A549 (cell line): ENCODE measurements at regions not wholly inside any gene's neighbourhood (a gene's known extent, or its start where the extent isn't known, plus 50 kb on each side); places are given as distances from the start of the nearest gene placed in this dataset.

Source experiments
- ATAC-seq, 2 experiments: fragments of 200-7000 bp in 1 of 2; fragments of >200 bp in 1 of 2; cut with Nextera tagmentation in 1 of 2; cut with Tn5 transposase in 1 of 2; 3 replicates each; pipeline versions ENCODE4 v1.8.0 to v1.9.1; 2018 to 2020; ENCODE audit warnings: mild to moderate bottlenecking in 1 of 2, moderate library complexity in 1 of 2
- CTCF ChIA-PET: fragments of 300-600 bp; sonication (Branson Sonifier 250); formaldehyde crosslinking; extraction: SDS; loops from one replicate; lab custom pipeline; 2021; ENCODE audit warnings: antibody characterized with exemption, inconsistent platforms; lab: Yijun Ruan, JAX
- POLR2A ChIA-PET: fragments of 350-600 bp; formaldehyde crosslinking; extraction: SDS; loops from one replicate; lab custom pipeline; 2021; ENCODE audit warnings: antibody characterized with exemption, inconsistent platforms; lab: Yijun Ruan, JAX
- DNase-seq, 2 experiments: peaks; one replicate each; pipeline versions ENCODE4 v3.0.0 to v3.0.0-alpha.2; 2011 to 2016; ENCODE audit warnings: low read depth in 1 of 2, low spot score in 1 of 2
- FAIRE-seq: peaks from 2 replicates; lab custom pipeline; 2011; peaks lifted over from hg19 to GRCh38; lab: Jason Lieb, UNC
- H3K27ac ChIP-seq, 2 experiments: fragments of >200 bp; sonication (Bioruptor Twin); formaldehyde crosslinking; 3 replicates each; pipeline ENCODE4 v1.5.1; 2016 to 2017
- H3K4me1 ChIP-seq: fragments of >200 bp; sonication (Bioruptor Twin); formaldehyde crosslinking; 3 replicates; pipeline ENCODE4 v1.6.1; 2016
- H3K4me2 ChIP-seq: fragments of >200 bp; sonication (Bioruptor Twin); formaldehyde crosslinking; 3 replicates; pipeline ENCODE4 v1.6.1; 2016
- H3K4me3 ChIP-seq: fragments of >200 bp; sonication (Bioruptor Twin); formaldehyde crosslinking; 3 replicates; pipeline ENCODE4 v1.5.1; 2016
- H3K9me3 ChIP-seq: fragments of >200 bp; sonication (Bioruptor Twin); formaldehyde crosslinking; 3 replicates; pipeline ENCODE4 v1.6.1; 2016
- BHLHE40 ChIP-seq: IDR thresholded peaks from 2 replicates; pipeline ENCODE4 v1.6.1; 2012; ENCODE audit warnings: low read depth, low read length, inconsistent platforms
- CBX2 ChIP-seq: fragments of 200-600 bp; sonication (generic); IDR thresholded peaks from 2 replicates; pipeline ENCODE4 v1.6.1; 2016; ENCODE audit warnings: low read depth, mild to moderate bottlenecking, borderline replicate concordance
- GATA3 ChIP-seq: IDR thresholded peaks from 2 replicates; pipeline ENCODE4 v1.6.1; 2012; ENCODE audit warnings: borderline replicate concordance
- HDAC2 ChIP-seq: fragments of 200-600 bp; sonication (generic); IDR thresholded peaks from 2 replicates; pipeline ENCODE4 v1.6.1; 2016
- HOXA7 ChIP-seq: fragments of 250-450 bp; sonication (Bioruptor Pico); IDR thresholded peaks from 2 replicates; pipeline ENCODE4 v1.5.0; 2020; ENCODE audit warnings: mild to moderate bottlenecking, moderate library complexity
- HOXB5 ChIP-seq: fragments of 250-450 bp; sonication (Bioruptor Pico); IDR thresholded peaks from 2 replicates; pipeline ENCODE4 v1.5.0; 2020; ENCODE audit warnings: mild to moderate bottlenecking, moderate library complexity
- KDM1A ChIP-seq: fragments of 200-600 bp; sonication (generic); IDR thresholded peaks from 2 replicates; pipeline ENCODE4 v1.6.1; 2016; ENCODE audit warnings: low read depth, mild to moderate bottlenecking
- KDM5A ChIP-seq: fragments of 200-600 bp; sonication (generic); IDR thresholded peaks from 2 replicates; pipeline ENCODE4 v1.6.1; 2016; ENCODE audit warnings: antibody characterized with exemption, mild to moderate bottlenecking
- MAZ ChIP-seq: fragments of 150-350 bp; IDR thresholded peaks from 2 replicates; pipeline ENCODE4 v1.6.1; 2014; ENCODE audit warnings: antibody characterized with exemption, low read depth, low read length, borderline replicate concordance
- NFE2L2 ChIP-seq: fragments of 150-350 bp; conservative IDR thresholded peaks from 2 replicates; pipeline ENCODE4 v1.6.1; 2014; ENCODE audit warnings: low read length
- PHF8 ChIP-seq: fragments of 200-600 bp; sonication (generic); IDR thresholded peaks from 2 replicates; pipeline ENCODE4 v1.6.1; 2016; ENCODE audit warnings: low read depth, mild to moderate bottlenecking, antibody characterized with exemption, moderate library complexity, borderline replicate concordance
- POLR2A ChIP-seq: IDR thresholded peaks from 2 replicates; pipeline ENCODE4 v1.6.1; 2012; ENCODE audit warnings: mild to moderate bottlenecking, low read length
- POLR2AphosphoS2 ChIP-seq: conservative IDR thresholded peaks from 2 replicates; pipeline ENCODE4 v1.6.1; 2012; ENCODE audit warnings: low read length, improper control_type of control experiment, inconsistent platforms
- RAD21 ChIP-seq, 2 experiments: fragments of >200 bp in 1 of 2; sonication (Bioruptor Twin) in 1 of 2; formaldehyde crosslinking in 1 of 2; IDR thresholded peaks in 1 of 2; conservative IDR thresholded peaks in 1 of 2; 2 replicates in 1 of 2; 3 replicates in 1 of 2; pipeline ENCODE4 v1.6.1; 2012 to 2018; ENCODE audit warnings: inconsistent platforms in 1 of 2
- RARB ChIP-seq: fragments of 250-450 bp; sonication (Bioruptor Pico); IDR thresholded peaks from 2 replicates; pipeline ENCODE4 v1.8.0; 2021; ENCODE audit warnings: mild to moderate bottlenecking, moderate library complexity
- RCOR1 ChIP-seq: fragments of 150-350 bp; IDR thresholded peaks from 2 replicates; pipeline ENCODE4 v1.6.1; 2014; ENCODE audit warnings: antibody characterized with exemption, low read length, low read depth
- RNF2 ChIP-seq: fragments of 200-600 bp; sonication (generic); IDR thresholded peaks from 2 replicates; pipeline ENCODE4 v1.6.1; 2016; ENCODE audit warnings: low read depth, mild to moderate bottlenecking, antibody characterized with exemption, moderate library complexity, borderline replicate concordance
- SMC3 ChIP-seq: fragments of >200 bp; sonication (Bioruptor Twin); formaldehyde crosslinking; IDR thresholded peaks from 3 replicates; pipeline ENCODE4 v1.6.1; 2018; ENCODE audit warnings: inconsistent platforms
- TFCP2L1 ChIP-seq: fragments of 250-450 bp; sonication (Bioruptor Pico); IDR thresholded peaks from 2 replicates; pipeline ENCODE4 v1.5.0; 2021; ENCODE audit warnings: mild to moderate bottlenecking
- TP53 ChIP-seq: fragments of 250-450 bp; sonication (Bioruptor Pico); IDR thresholded peaks from 2 replicates; pipeline ENCODE4 v1.5.0; 2021; ENCODE audit warnings: mild to moderate bottlenecking, moderate library complexity
- ZNF302 ChIP-seq: fragments of 250-450 bp; sonication (Bioruptor Pico); IDR thresholded peaks from 2 replicates; pipeline ENCODE4 v1.9.0; 2021; ENCODE audit warnings: inconsistent platforms, mild to moderate bottlenecking, moderate library complexity
- ZSCAN20 ChIP-seq: fragments of 250-450 bp; sonication (Bioruptor Pico); IDR thresholded peaks from 2 replicates; pipeline ENCODE4 v1.8.0; 2022; ENCODE audit warnings: mild to moderate bottlenecking, moderate library complexity
- WGBS: methylation state at CpG from one replicate; pipeline ENCODE4 v1.1.6; 2017; ENCODE audit errors: missing lambda C conversion rate; 5-methylcytosine and 5-hydroxymethylcytosine counted together
- TF ChIP-seq, protein P1 (sequence below): fragments of 450-650 bp; IDR thresholded peaks from 2 replicates; pipeline ENCODE4 v1.6.1; 2014; ENCODE audit warnings: antibody characterized with exemption
- TF ChIP-seq, protein P2 (sequence below): fragments of >200 bp; sonication (Bioruptor Twin); formaldehyde crosslinking; IDR thresholded peaks from 2 replicates; pipeline ENCODE4 v1.6.1; 2016
- TF ChIP-seq, protein P3 (sequence below): IDR thresholded peaks from 2 replicates; pipeline ENCODE4 v1.6.1; 2012
- TF ChIP-seq, protein P4 (sequence below): fragments of 250-450 bp; sonication (Bioruptor Pico); IDR thresholded peaks from 2 replicates; pipeline ENCODE4 v1.5.0; 2020; ENCODE audit warnings: low read depth, mild to moderate bottlenecking, moderate library complexity
- TF ChIP-seq, protein P5 (sequence below): fragments of 250-450 bp; sonication (Bioruptor Pico); IDR thresholded peaks from 2 replicates; pipeline ENCODE4 v1.5.0; 2021; ENCODE audit warnings: mild to moderate bottlenecking, moderate library complexity, borderline replicate concordance

DNA sequence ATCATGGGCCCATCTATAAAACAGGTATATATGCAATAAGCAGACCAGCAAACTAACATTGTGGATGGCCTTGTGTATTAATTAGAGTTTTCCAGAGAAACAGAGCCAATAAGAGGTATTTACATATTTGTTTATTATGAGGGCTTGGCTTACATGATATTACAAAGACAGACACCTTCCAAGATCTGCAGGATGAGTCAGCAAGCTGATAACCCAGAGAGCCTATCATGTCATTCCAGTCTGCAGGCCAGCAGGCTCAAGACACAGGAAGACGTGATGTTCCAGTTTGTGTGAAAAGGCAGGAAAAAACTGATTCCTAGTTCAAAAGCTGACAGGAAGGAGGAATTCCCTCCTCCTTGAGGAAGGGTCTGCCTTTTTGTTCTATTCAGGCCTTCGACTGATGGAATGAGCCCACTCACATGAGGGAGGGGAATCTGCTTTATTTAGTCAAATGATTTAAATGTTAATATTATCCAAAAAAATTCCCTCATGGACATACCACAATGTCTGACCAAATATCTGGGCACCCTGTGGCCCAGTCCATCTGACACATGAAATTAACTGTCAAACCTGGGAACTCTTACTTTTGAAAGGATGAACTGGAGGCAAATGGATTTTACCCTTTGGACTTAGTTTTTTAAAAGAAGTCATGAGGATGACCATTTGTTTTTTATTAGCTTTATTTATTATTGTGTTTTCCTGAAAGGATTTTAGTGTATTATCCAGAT, 161.2 kb upstream of the CHD1 start:
- ChIA-PET POLR2A (no interaction called here), CTCF (no interaction called here)
- Histone ChIP-seq H3K4me2 (no peak overlapping the region), H3K9me3 (no peaks in the 10 kb centered on the region), H3K4me3 (no peak overlapping the region), H3K4me1 (no peaks in the 10 kb centered on the region), H3K27ac (no peak overlapping the region)
- TF ChIP-seq SMC3 (no peak), HOXB5 (CRISPR knock-in tag) (no peak), RARB (CRISPR knock-in tag) (no peak), POLR2AphosphoS2 (no peak), KDM5A (no peak)
- DNase-seq = no peak
- FAIRE-seq = no peak
- whole genome bisulfite sequencing = 50% methylated on average over 2 of the region's 2 CpGs
- no peak for ATAC-seq

DNA sequence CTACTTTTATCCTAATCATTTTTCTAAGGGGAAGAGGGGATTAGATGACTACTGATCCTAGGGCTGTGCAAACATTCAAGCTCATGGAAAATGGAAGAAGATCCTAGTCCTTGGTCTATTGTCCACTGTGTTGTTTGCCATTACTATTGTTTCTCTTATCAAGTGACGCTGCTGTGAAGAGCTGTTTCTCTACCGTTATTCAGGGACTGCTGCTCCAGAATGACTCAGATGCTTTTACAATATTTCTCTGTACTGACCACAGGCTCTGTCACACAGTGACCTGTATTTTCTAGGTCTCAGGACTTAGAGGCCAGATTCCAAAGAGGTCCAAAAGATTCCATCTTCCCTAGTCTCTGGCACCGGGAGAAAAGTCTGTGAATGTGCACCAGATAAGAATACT, 159.5 kb upstream of the CHD1 start:
- no peak for FAIRE-seq
- TF ChIP-seq, protein P1, sequence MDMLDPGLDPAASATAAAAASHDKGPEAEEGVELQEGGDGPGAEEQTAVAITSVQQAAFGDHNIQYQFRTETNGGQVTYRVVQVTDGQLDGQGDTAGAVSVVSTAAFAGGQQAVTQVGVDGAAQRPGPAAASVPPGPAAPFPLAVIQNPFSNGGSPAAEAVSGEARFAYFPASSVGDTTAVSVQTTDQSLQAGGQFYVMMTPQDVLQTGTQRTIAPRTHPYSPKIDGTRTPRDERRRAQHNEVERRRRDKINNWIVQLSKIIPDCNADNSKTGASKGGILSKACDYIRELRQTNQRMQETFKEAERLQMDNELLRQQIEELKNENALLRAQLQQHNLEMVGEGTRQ = no peak
- TF ChIP-seq MAZ = no peak
- Histone ChIP-seq H3K4me3 (no peak overlapping the region), H3K4me1 (no peaks in the 10 kb centered on the region), H3K27ac (no peak overlapping the region), H3K9me3 (no peaks in the 10 kb centered on the region), H3K4me2 (no peak overlapping the region)
- no peak for ATAC-seq
- 35% methylated on average over 3 of the region's 3 CpGs for WGBS
- ChIA-PET CTCF (interaction anchor here (0.6 kb wide), 1 partner anchor 16 kb away, joined by 3 read pairs; no protein-coding TSS in a partner anchor), POLR2A (no interaction called here)
- DNase-seq = no peak

DNA sequence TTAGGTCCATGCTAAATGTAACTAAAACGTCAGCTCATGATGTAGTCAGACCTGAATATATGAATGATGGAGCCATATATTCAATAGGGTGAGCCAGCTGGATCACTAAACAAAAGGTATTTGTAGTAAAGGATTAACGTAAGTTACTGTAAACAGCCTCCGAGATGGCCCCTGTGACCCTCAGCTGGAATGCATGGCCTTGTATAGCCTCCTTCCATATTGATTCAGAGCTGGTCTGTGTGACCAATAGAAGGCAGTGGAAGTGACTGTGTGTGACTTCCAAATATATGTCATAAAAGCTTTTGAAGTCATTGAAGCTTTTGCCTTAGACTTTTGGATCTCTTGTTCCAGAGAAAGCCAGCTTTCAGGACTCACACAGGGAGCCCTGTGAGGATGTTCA, 154.4 kb upstream of the CHD1 start:
- 40% methylated on average over 3 of the region's 3 CpGs for WGBS
- DNase-seq (no peak), ATAC-seq (no peak), FAIRE-seq (no peak)
- H3K27ac ChIP-seq = no peak overlapping the region
- H3K4me2 ChIP-seq = no peak overlapping the region
- no peak overlapping the region for H3K4me3 ChIP-seq
- ChIA-PET CTCF (no interaction called here), POLR2A (no interaction called here)
- H3K9me3 ChIP-seq = no peaks in the 10 kb centered on the region
- no peaks in the 10 kb centered on the region for H3K4me1 ChIP-seq
- TF ChIP-seq POLR2AphosphoS2 = no peak
- no peak for TF ChIP-seq RARB (CRISPR knock-in tag)
- no peak for TF ChIP-seq BHLHE40
- TF ChIP-seq KDM1A = no peak
- no peak for TF ChIP-seq GATA3
- TF ChIP-seq TFCP2L1 (CRISPR knock-in tag) = no peak
- no peak for TF ChIP-seq RCOR1
- TF ChIP-seq HDAC2 = no peak
- TF ChIP-seq, protein P2, sequence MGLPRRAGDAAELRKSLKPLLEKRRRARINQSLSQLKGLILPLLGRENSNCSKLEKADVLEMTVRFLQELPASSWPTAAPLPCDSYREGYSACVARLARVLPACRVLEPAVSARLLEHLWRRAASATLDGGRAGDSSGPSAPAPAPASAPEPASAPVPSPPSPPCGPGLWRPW = no peak
- no peak for TF ChIP-seq CBX2
- no peak for TF ChIP-seq PHF8
- TF ChIP-seq RNF2 = no peak
- TF ChIP-seq POLR2A = no peak
- TF ChIP-seq, all 56 proteins: peak for 0

DNA sequence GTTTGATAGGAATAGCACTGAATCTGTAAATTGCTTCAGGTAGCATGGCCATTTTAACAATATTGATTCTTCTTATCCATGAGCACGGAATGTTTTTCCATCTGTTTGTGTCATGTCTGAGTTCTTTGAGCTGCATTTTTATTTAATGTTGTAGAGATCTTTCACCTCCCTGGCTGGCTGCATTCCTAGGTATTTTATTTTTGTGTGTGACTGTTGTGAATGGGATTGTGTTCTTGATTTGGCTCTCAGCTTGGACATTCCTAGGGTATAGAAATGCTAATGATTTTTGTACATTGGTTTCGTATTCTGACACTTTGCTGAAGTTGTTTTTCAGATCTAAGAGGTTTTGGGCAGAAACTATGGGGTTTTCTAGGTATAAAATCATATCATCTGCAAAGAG, 152.9 kb upstream of the CHD1 start:
- H3K27ac ChIP-seq = no peak overlapping the region
- H3K4me2 ChIP-seq = no peak overlapping the region
- H3K4me3 ChIP-seq = no peak overlapping the region
- no peak for DNase-seq
- H3K4me1 ChIP-seq = no peaks in the 10 kb centered on the region
- 4% methylated on average over 2 of the region's 2 CpGs for WGBS
- ATAC-seq = no peak
- CTCF ChIA-PET = no interaction called here
- POLR2A ChIA-PET = no interaction called here
- no peak for FAIRE-seq
- H3K9me3 ChIP-seq = no peaks in the 10 kb centered on the region
- TF ChIP-seq, protein P3, sequence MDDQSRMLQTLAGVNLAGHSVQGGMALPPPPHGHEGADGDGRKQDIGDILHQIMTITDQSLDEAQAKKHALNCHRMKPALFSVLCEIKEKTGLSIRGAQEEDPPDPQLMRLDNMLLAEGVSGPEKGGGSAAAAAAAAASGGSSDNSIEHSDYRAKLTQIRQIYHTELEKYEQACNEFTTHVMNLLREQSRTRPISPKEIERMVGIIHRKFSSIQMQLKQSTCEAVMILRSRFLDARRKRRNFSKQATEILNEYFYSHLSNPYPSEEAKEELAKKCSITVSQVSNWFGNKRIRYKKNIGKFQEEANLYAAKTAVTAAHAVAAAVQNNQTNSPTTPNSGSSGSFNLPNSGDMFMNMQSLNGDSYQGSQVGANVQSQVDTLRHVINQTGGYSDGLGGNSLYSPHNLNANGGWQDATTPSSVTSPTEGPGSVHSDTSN = no peak
- no peak for TF ChIP-seq KDM5A
- TF ChIP-seq TP53 (CRISPR knock-in tag) = no peak
- TF ChIP-seq BHLHE40 = no peak
- no peak for TF ChIP-seq ZSCAN20 (CRISPR knock-in tag)
- no peak for TF ChIP-seq CBX2
- TF ChIP-seq HOXA7 (CRISPR knock-in tag) = no peak
- no peak for TF ChIP-seq ZNF302 (CRISPR knock-in tag)
- TF ChIP-seq, protein P4, sequence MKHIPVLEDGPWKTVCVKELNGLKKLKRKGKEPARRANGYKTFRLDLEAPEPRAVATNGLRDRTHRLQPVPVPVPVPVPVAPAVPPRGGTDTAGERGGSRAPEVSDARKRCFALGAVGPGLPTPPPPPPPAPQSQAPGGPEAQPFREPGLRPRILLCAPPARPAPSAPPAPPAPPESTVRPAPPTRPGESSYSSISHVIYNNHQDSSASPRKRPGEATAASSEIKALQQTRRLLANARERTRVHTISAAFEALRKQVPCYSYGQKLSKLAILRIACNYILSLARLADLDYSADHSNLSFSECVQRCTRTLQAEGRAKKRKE (CRISPR knock-in tag) = no peak
- no peak for TF ChIP-seq HDAC2
- no peak for TF ChIP-seq RAD21 (conservative IDR thresholded peaks at IDR 0.05 in 1 of 2, IDR thresholded peaks at IDR 0.05 in 1 of 2)
- no peak for TF ChIP-seq NFE2L2
- TF ChIP-seq, protein P5, sequence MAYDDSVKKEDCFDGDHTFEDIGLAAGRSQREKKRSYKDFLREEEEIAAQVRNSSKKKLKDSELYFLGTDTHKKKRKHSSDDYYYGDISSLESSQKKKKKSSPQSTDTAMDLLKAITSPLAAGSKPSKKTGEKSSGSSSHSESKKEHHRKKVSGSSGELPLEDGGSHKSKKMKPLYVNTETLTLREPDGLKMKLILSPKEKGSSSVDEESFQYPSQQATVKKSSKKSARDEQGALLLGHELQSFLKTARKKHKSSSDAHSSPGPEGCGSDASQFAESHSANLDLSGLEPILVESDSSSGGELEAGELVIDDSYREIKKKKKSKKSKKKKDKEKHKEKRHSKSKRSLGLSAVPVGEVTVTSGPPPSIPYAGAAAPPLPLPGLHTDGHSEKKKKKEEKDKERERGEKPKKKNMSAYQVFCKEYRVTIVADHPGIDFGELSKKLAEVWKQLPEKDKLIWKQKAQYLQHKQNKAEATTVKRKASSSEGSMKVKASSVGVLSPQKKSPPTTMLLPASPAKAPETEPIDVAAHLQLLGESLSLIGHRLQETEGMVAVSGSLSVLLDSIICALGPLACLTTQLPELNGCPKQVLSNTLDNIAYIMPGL (CRISPR knock-in tag) = no peak
